ENCODE measurements at regions not wholly inside any gene's neighbourhood (a gene's known extent, or its start where the extent isn't known, plus 50 kb on each side); places are given as distances from the start of the nearest gene placed in this dataset.
A peak's percentile ranks its signal among the peaks of the same experiment; 100 is the strongest.

GRCh38 chr11:70592641-70593165, 194.4 kb downstream of the CTTN start:
- H3K4ac ChIP-seq (ENCODE audit: low read depth, low read length): no peak overlapping the region
- peaks cover 5% of the 10 kb centered on the region in 3 experiments; a peak in 6 of 7 replicates for H3K36me3 Mint-ChIP-seq (ENCODE audit: insufficient read depth in 1 of 3, low read depth in 3 of 3)
- H3K27ac Mint-ChIP-seq: no peak overlapping the region
- H2BK120ac ChIP-seq (ENCODE audit: low read depth, low read length, poor library complexity, severe bottlenecking): no peak overlapping the region
- no peak overlapping the region for H3K56ac ChIP-seq (ENCODE audit: insufficient read length, low read depth, low read length)
- H3K9me3 ChIP-seq (ENCODE audit: control insufficient read depth, low read depth, low read length): no peaks in the 10 kb centered on the region
- H3K4me1 ChIP-seq (ENCODE audit: insufficient read depth, low read length): no peaks in the 10 kb centered on the region
- H2BK15ac ChIP-seq (ENCODE audit: low read depth, low read length): no peak overlapping the region
- H4K91ac ChIP-seq (ENCODE audit: insufficient read length, low read depth, low read length): peak overlapping the region; percentile 35
- H3K4me3 Mint-ChIP-seq: no peak overlapping the region
- H3K79me1 ChIP-seq (ENCODE audit: insufficient read depth, low read depth, low read length, poor library complexity, severe bottlenecking): no peaks in the 10 kb centered on the region
- no peak overlapping the region for H2BK20ac ChIP-seq (ENCODE audit: low read depth, low read length, poor library complexity, severe bottlenecking)
- H2BK5ac ChIP-seq (ENCODE audit: insufficient read length, low read length): no peak overlapping the region
- H3T11ph ChIP-seq (ENCODE audit: low read length): no peak overlapping the region
- no peak overlapping the region for H3K27ac ChIP-seq (ENCODE audit: insufficient read length, low read depth, low read length)
- H3K27me3 Mint-ChIP-seq (ENCODE audit: low read depth): no peaks in the 10 kb centered on the region; the same call in 1 of the 2 replicates
- no peaks in the 10 kb centered on the region for H3K79me2 ChIP-seq (ENCODE audit: insufficient read depth, low read length)
- peak overlapping the region; percentile 53 for H3K14ac ChIP-seq (ENCODE audit: insufficient read depth, low read length)
- TF ChIP-seq CTCF (conservative IDR thresholded peaks at IDR 0.05): no peak
- no peak overlapping the region for H3K18ac ChIP-seq (ENCODE audit: insufficient read length, low read depth, low read length)
- DNase-seq: no peak
- H3K9ac ChIP-seq (ENCODE audit: extremely low read depth, insufficient read length, low read length): no peak overlapping the region
- H4K5ac ChIP-seq (ENCODE audit: insufficient read length, low read depth, low read length): no peak overlapping the region
- H3K23me2 ChIP-seq (ENCODE audit: insufficient read length, low read depth, low read length, poor library complexity, severe bottlenecking): no peaks in the 10 kb centered on the region
- H2AK5ac ChIP-seq (ENCODE audit: insufficient read length, low read length): no peak overlapping the region
- no peak overlapping the region for H3K23ac ChIP-seq (ENCODE audit: insufficient read length, low read depth, low read length)
- H3K9me3 Mint-ChIP-seq: peaks cover 0 to 5% of the 10 kb centered on the region in 2 experiments; a peak in 2 of 5 replicates
- H4K8ac ChIP-seq (replicated peaks; ENCODE audit: insufficient read length, low read depth, low read length): no peak overlapping the region
- H4K20me1 ChIP-seq (ENCODE audit: control insufficient read depth, insufficient read depth, insufficient read length): no peaks in the 10 kb centered on the region
- no peaks in the 10 kb centered on the region; the same call in 1 of the 2 replicates for H3K27me3 ChIP-seq (ENCODE audit: insufficient read depth, low read length)
- H3K4me2 ChIP-seq (ENCODE audit: insufficient read depth, insufficient read length, low read length): no peak overlapping the region
- H2AFZ ChIP-seq (ENCODE audit: low read length): no peak overlapping the region
- H3K4me1 Mint-ChIP-seq: peaks cover 0 to 5% of the 10 kb centered on the region in 2 experiments; a peak in 2 of 4 replicates
- no peak overlapping the region for H2BK12ac ChIP-seq (ENCODE audit: insufficient read length, low read depth, low read length)
- WGBS (ENCODE audit: extremely low coverage, insufficient read length, low lambda C conversion rate): no CpG with 5 or more reads among the region's 17 CpGs
